ENCODE measurements at regions not wholly inside any gene's neighbourhood (a gene's known extent, or its start where the extent isn't known, plus 50 kb on each side); places are given as distances from the start of the nearest gene placed in this dataset.

DNA sequence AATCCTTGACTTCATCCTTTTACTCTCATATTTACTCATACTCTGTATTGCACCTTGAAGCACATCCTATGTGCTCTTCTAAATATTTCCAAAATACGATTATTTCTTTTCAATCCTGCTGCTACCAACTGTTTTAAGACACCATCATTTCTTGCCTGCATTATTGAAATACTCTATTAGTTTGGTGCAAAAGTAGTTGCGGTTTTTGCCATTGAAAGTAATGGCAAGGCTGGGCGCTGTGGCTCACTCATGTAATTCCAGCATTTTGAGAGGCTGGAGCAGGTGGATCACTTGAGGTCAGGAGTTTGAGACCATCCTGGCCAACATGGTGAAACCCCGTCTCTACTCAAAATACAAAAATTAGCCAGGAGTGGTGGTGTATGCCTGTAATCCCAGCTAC, 412.5 kb downstream of the KCNH5 start:
- TF ChIP-seq, protein P1, sequence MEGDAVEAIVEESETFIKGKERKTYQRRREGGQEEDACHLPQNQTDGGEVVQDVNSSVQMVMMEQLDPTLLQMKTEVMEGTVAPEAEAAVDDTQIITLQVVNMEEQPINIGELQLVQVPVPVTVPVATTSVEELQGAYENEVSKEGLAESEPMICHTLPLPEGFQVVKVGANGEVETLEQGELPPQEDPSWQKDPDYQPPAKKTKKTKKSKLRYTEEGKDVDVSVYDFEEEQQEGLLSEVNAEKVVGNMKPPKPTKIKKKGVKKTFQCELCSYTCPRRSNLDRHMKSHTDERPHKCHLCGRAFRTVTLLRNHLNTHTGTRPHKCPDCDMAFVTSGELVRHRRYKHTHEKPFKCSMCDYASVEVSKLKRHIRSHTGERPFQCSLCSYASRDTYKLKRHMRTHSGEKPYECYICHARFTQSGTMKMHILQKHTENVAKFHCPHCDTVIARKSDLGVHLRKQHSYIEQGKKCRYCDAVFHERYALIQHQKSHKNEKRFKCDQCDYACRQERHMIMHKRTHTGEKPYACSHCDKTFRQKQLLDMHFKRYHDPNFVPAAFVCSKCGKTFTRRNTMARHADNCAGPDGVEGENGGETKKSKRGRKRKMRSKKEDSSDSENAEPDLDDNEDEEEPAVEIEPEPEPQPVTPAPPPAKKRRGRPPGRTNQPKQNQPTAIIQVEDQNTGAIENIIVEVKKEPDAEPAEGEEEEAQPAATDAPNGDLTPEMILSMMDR (IDR thresholded peaks at IDR 0.05), result no peak
- no peak for TF ChIP-seq POLR2A (IDR thresholded peaks at IDR 0.05)
